B cell (primary cell): ENCODE measurements at regions not wholly inside any gene's neighbourhood (a gene's known extent, or its start where the extent isn't known, plus 50 kb on each side); places are given as distances from the start of the nearest gene placed in this dataset.

Experiments
- ATAC-seq: fragments of 200-7000 bp; cut with Tn5 transposase; one replicate; pipeline ENCODE4 v1.10.0; 2021; ENCODE audit warnings: low read depth, mild to moderate bottlenecking, moderate number of reproducible peaks, moderate library complexity
- CTCF ChIA-PET: fragments of 350-600 bp; sonication (Branson Sonifier 250); formaldehyde crosslinking; loops from one replicate; lab custom pipeline; 2021; ENCODE audit warnings: antibody characterized with exemption, inconsistent platforms; lab: Charles Lee
- POLR2A ChIA-PET: fragments of 350-600 bp; sonication (Branson Sonifier 250); formaldehyde crosslinking; loops from one replicate; lab custom pipeline; 2021; ENCODE audit warnings: antibody characterized with exemption; lab: Charles Lee
- DNase-seq: peaks from one replicate; pipeline ENCODE4 v3.0.0; 2013
- H2AFZ ChIP-seq: 2 replicates; pipeline ENCODE4 v1.6.1; 2012; ENCODE audit warnings: mild to moderate bottlenecking, low read depth, low read length; ENCODE audit not compliant: insufficient read depth, poor library complexity, severe bottlenecking
- H3K27ac ChIP-seq, 2 donors: 1 replicate in 1 of 2; 2 replicates in 1 of 2; pipeline ENCODE4 v1.5.1; 2012 to 2013; ENCODE audit warnings: low read length in 2 of 2, mild to moderate bottlenecking in 2 of 2, moderate library complexity in 1 of 2
- H3K27me3 ChIP-seq, 4 experiments: fragments of 200-600 bp in 1 of 4; sonication (generic) in 1 of 4; replicated peaks in 1 of 4; 1 replicate in 2 of 4; 2 replicates in 2 of 4; pipeline versions ENCODE4 v1.6.1 to v1.7.0; 2013 to 2016; ENCODE audit warnings: low read length in 3 of 4, mild to moderate bottlenecking in 2 of 4, mixed read lengths in 1 of 4, moderate library complexity in 1 of 4; ENCODE audit not compliant: insufficient read depth in 4 of 4, control insufficient read depth in 3 of 4; ENCODE audit errors: control extremely low read depth in 1 of 4
- H3K36me3 ChIP-seq, 2 experiments: replicated peaks in 1 of 2; 1 replicate in 1 of 2; 2 replicates in 1 of 2; pipeline versions ENCODE4 v1.6.1 to v1.7.1; 2013; ENCODE audit warnings: low read length in 1 of 2; ENCODE audit not compliant: insufficient read depth in 2 of 2, control insufficient read depth in 1 of 2; ENCODE audit errors: control extremely low read depth in 1 of 2, extremely low read depth in 1 of 2
- H3K4me1 ChIP-seq, 2 donors: fragments of 200-600 bp in 1 of 2; sonication (generic) in 1 of 2; 1 replicate in 1 of 2; 2 replicates in 1 of 2; pipeline versions ENCODE4 v1.5.1 to v1.6.1; 2013 to 2017; ENCODE audit warnings: low read length in 2 of 2; ENCODE audit not compliant: control insufficient read depth in 2 of 2, insufficient read depth in 2 of 2
- H3K4me2 ChIP-seq: replicated peaks from 2 replicates; pipeline ENCODE3; 2012; ENCODE audit warnings: mild to moderate bottlenecking, low read depth, low read length; ENCODE audit not compliant: poor library complexity, severe bottlenecking
- H3K4me3 ChIP-seq, 5 experiments: fragments of 200-600 bp in 1 of 5; sonication (generic) in 1 of 5; 1 replicate in 3 of 5; 2 replicates in 2 of 5; pipeline versions ENCODE4 v1.5.1 to v1.7.0; 2011 to 2016; ENCODE audit warnings: low read length in 4 of 5, mild to moderate bottlenecking in 4 of 5, low read depth in 2 of 5, control low read depth in 1 of 5, moderate library complexity in 1 of 5; ENCODE audit not compliant: insufficient read depth in 1 of 5; ENCODE audit errors: control extremely low read depth in 1 of 5, extremely low read depth in 1 of 5
- H3K79me2 ChIP-seq: fragments of 200-600 bp; sonication (generic); one replicate; pipeline ENCODE4 v1.6.0; 2016; ENCODE audit warnings: low read length; ENCODE audit not compliant: control insufficient read depth, insufficient read depth
- H3K9ac ChIP-seq: fragments of 200-600 bp; sonication (generic); 2 replicates; pipeline ENCODE4 v1.6.1; 2017; ENCODE audit warnings: mild to moderate bottlenecking, low read length, moderate library complexity
- H3K9me3 ChIP-seq, 3 donors: one replicate each; pipeline versions ENCODE4 v1.6.1 to v1.7.1; 2013; ENCODE audit warnings: low read length in 2 of 3; ENCODE audit not compliant: control insufficient read depth in 2 of 3, insufficient read depth in 1 of 3; ENCODE audit errors: control extremely low read depth in 1 of 3
- H4K20me1 ChIP-seq: 2 replicates; pipeline ENCODE4 v1.6.0; 2012; ENCODE audit warnings: mild to moderate bottlenecking, low read length; ENCODE audit not compliant: insufficient read depth, control insufficient read depth, poor library complexity, severe bottlenecking
- H3K27ac Mint-ChIP-seq: one replicate; pipeline ENCODE4 v1.8.0; 2021; ENCODE audit warnings: mixed read lengths
- H3K27me3 Mint-ChIP-seq: one replicate; pipeline ENCODE4 v1.8.0; 2021; ENCODE audit warnings: mixed read lengths
- H3K4me1 Mint-ChIP-seq: one replicate; pipeline ENCODE4 v1.8.0; 2021; ENCODE audit warnings: mixed read lengths
- H3K4me3 Mint-ChIP-seq: one replicate; pipeline ENCODE4 v1.8.0; 2021; ENCODE audit warnings: mixed read lengths
- H3K9me3 Mint-ChIP-seq: one replicate; pipeline ENCODE4 v1.8.0; 2022; ENCODE audit warnings: mixed read lengths; ENCODE audit not compliant: insufficient read depth
- CTCF ChIP-seq: fragments of 200-600 bp; IDR thresholded peaks from one replicate; pipeline ENCODE4 v1.8.0; 2022; ENCODE audit warnings: antibody characterized with exemption, mild to moderate bottlenecking
- EZH2 ChIP-seq: IDR thresholded peaks from 2 replicates; pipeline ENCODE4 v1.6.1; 2012; ENCODE audit warnings: borderline replicate concordance, low read depth, mild to moderate bottlenecking, moderate library complexity, low read length; ENCODE audit not compliant: insufficient read depth, poor library complexity, severe bottlenecking
- WGBS: methylation state at CpG from one replicate; pipeline ENCODE4 v1.1.5; 2013; ENCODE audit warnings: missing lambda C conversion rate; ENCODE audit not compliant: insufficient coverage; 5-methylcytosine and 5-hydroxymethylcytosine counted together
- intact Hi-C: fragments of 100-400 bp; cut with micrococcal nuclease; formaldehyde crosslinking; loops from one replicate; pipeline ENCODE4 v1.10.0; 2022

DNA sequence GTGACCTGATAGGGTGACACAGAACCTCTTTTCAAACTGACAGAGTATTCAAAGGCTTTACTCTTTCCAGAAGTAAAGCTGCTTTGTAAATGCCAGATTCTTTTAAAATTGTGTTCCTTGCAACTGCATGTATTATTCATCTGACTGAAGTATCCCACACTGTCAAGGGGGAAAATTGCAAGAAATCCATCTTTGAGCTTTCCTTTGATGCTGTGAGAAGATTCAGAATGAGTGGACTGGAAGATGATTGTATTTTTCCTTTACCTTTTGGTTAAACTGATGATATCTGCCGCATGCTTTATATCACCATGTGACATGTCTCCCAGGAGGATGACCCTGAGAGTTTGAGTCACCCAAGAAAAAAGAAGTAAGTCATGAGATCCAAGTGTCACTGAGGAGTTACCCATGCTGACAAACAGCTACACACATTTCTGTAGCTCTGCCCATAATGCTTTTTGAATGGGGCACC lies 250.8 kb upstream of the CBLB start:
- Mint-ChIP-seq H3K4me1 (peaks cover 9% of the 10 kb centered on the region), H3K9me3 (no peaks in the 10 kb centered on the region), H3K27ac (peak overlapping the region; percentile 62), H3K4me3 (no peak overlapping the region), H3K27me3 (no peaks in the 10 kb centered on the region)
- H3K4me3 ChIP-seq, result no peak overlapping the region
- peak; percentile 22 for DNase-seq
- H3K4me2 ChIP-seq, result no peak overlapping the region
- H3K36me3 ChIP-seq, result no peaks in the 10 kb centered on the region
- no peaks in the 10 kb centered on the region for H3K27me3 ChIP-seq
- H3K27ac ChIP-seq, result no peak overlapping the region
- intact Hi-C loops, result no loop called here
- H3K9ac ChIP-seq, result no peak overlapping the region
- ATAC-seq, result peak; percentile 65
- CTCF ChIA-PET, result no interaction called here
- POLR2A ChIA-PET, result no interaction called here
- no peaks in the 10 kb centered on the region for H3K4me1 ChIP-seq
- 71% methylated on average over 1 of the region's 1 CpG for WGBS
- H4K20me1 ChIP-seq, result no peaks in the 10 kb centered on the region
- H3K9me3 ChIP-seq, result peaks cover 0 to 2% (median 0%) of the 10 kb centered on the region in 3 donors
- no peaks in the 10 kb centered on the region for H3K79me2 ChIP-seq
- no peak for TF ChIP-seq EZH2
- TF ChIP-seq CTCF, result no peak
- H2AFZ ChIP-seq, result no peak overlapping the region

GRCh38 chr3:106120356-106120755 lies 251.5 kb upstream of the CBLB start:
- no peak for DNase-seq
- peaks cover 9% of the 10 kb centered on the region for H3K4me1 Mint-ChIP-seq
- Histone ChIP-seq H3K9me3 (peaks cover 0 to 2% (median 1%) of the 10 kb centered on the region in 3 donors), H4K20me1 (no peaks in the 10 kb centered on the region), H3K4me2 (no peak overlapping the region), H3K36me3 (no peaks in the 10 kb centered on the region), H3K79me2 (no peaks in the 10 kb centered on the region), H3K27me3 (no peaks in the 10 kb centered on the region), H2AFZ (no peak overlapping the region), H3K27ac (no peak overlapping the region), H3K4me3 (no peak overlapping the region), H3K9ac (no peak overlapping the region), H3K4me1 (no peaks in the 10 kb centered on the region)
- no peak overlapping the region for H3K4me3 Mint-ChIP-seq
- H3K9me3 Mint-ChIP-seq, result no peaks in the 10 kb centered on the region
- no peak for TF ChIP-seq EZH2
- no peak for TF ChIP-seq CTCF
- CTCF ChIA-PET, result interaction anchor here (2.3 to 2.6 kb wide), 2 partner anchors 17 to 431 kb away, joined by 5 to 10 read pairs; no protein-coding TSS in a partner anchor
- POLR2A ChIA-PET, result interaction anchor here (0.6 kb wide), 1 partner anchor 252 kb away, joined by 3 read pairs; no protein-coding TSS in a partner anchor
- no peaks in the 10 kb centered on the region for H3K27me3 Mint-ChIP-seq
- no CpG with 5 or more reads among the region's 4 CpGs for WGBS
- no peak for ATAC-seq
- intact Hi-C loops, result no loop called here
- no peak overlapping the region for H3K27ac Mint-ChIP-seq
